ENCODE measurements at regions not wholly inside any gene's neighbourhood (a gene's known extent, or its start where the extent isn't known, plus 50 kb on each side); places are given as distances from the start of the nearest gene placed in this dataset.
A peak's percentile ranks its signal among the peaks of the same experiment; 100 is the strongest.

- Mint-ChIP-seq H3K9me3 (no peaks in the 10 kb centered on the region), H3K27me3 (ENCODE audit: low read depth, poor library complexity) (no peaks in the 10 kb centered on the region), H3K4me1 (no peaks in the 10 kb centered on the region), H3K27ac (no peak overlapping the region), H3K4me3 (no peak overlapping the region), H3K36me3 (ENCODE audit: low read depth) (no peaks in the 10 kb centered on the region)
- DNase-seq, result peak; percentile 4
- TF ChIP-seq CTCF (IDR thresholded peaks at IDR 0.05), result no peak
These were observed 979.4 kb upstream of the PCDH10 start for GRCh38 chr4:132169660-132170059.

- Mint-ChIP-seq H3K27me3 (ENCODE audit: low read depth, poor library complexity) (no peaks in the 10 kb centered on the region), H3K36me3 (ENCODE audit: low read depth) (no peaks in the 10 kb centered on the region), H3K27ac (no peak overlapping the region), H3K9me3 (peaks cover 12% of the 10 kb centered on the region), H3K4me3 (no peak overlapping the region), H3K4me1 (no peaks in the 10 kb centered on the region)
- no peak for DNase-seq
- no peak for TF ChIP-seq CTCF (IDR thresholded peaks at IDR 0.05)
These were observed 969.1 kb upstream of the PCDH10 start for GRCh38 chr4:132180020-132180427.

- no peak overlapping the region for H3K4me3 Mint-ChIP-seq
- no peak for DNase-seq
- no peak for TF ChIP-seq CTCF (IDR thresholded peaks at IDR 0.05)
- no peaks in the 10 kb centered on the region for H3K4me1 Mint-ChIP-seq
- H3K9me3 Mint-ChIP-seq, result peaks cover 4% of the 10 kb centered on the region
- H3K36me3 Mint-ChIP-seq (ENCODE audit: low read depth), result no peaks in the 10 kb centered on the region
- no peak overlapping the region for H3K27ac Mint-ChIP-seq
- no peaks in the 10 kb centered on the region for H3K27me3 Mint-ChIP-seq (ENCODE audit: low read depth, poor library complexity)
These were observed 953.9 kb upstream of the PCDH10 start for GRCh38 chr4:132195176-132195575.

- no peaks in the 10 kb centered on the region for H3K4me1 Mint-ChIP-seq
- TF ChIP-seq CTCF (IDR thresholded peaks at IDR 0.05), result no peak
- DNase-seq, result no peak
- H3K36me3 Mint-ChIP-seq (ENCODE audit: low read depth), result no peaks in the 10 kb centered on the region
- H3K4me3 Mint-ChIP-seq, result no peak overlapping the region
- no peak overlapping the region for H3K27ac Mint-ChIP-seq
- H3K27me3 Mint-ChIP-seq (ENCODE audit: low read depth, poor library complexity), result peaks cover 3% of the 10 kb centered on the region
- H3K9me3 Mint-ChIP-seq, result no peaks in the 10 kb centered on the region
These were observed 945.5 kb upstream of the PCDH10 start for GRCh38 chr4:132203618-132204017.

GRCh38 chr4:132214519-132214918 is 934.6 kb upstream of the PCDH10 start:
- no peak for DNase-seq
- no peak overlapping the region for H3K27ac Mint-ChIP-seq
- no peaks in the 10 kb centered on the region for H3K4me1 Mint-ChIP-seq
- no peak for TF ChIP-seq CTCF (IDR thresholded peaks at IDR 0.05)
- H3K36me3 Mint-ChIP-seq (ENCODE audit: low read depth), result no peaks in the 10 kb centered on the region
- no peaks in the 10 kb centered on the region for H3K27me3 Mint-ChIP-seq (ENCODE audit: low read depth, poor library complexity)
- H3K9me3 Mint-ChIP-seq, result no peaks in the 10 kb centered on the region
- no peak overlapping the region for H3K4me3 Mint-ChIP-seq

GRCh38 chr4:132218406-132218805 is 930.7 kb upstream of the PCDH10 start:
- Mint-ChIP-seq H3K27ac (no peak overlapping the region), H3K36me3 (ENCODE audit: low read depth) (no peaks in the 10 kb centered on the region), H3K4me1 (no peaks in the 10 kb centered on the region), H3K4me3 (no peak overlapping the region), H3K9me3 (peaks cover 3% of the 10 kb centered on the region), H3K27me3 (ENCODE audit: low read depth, poor library complexity) (no peaks in the 10 kb centered on the region)
- no peak for DNase-seq
- TF ChIP-seq CTCF (IDR thresholded peaks at IDR 0.05), result no peak
